ENCODE measurements at regions not wholly inside any gene's neighbourhood (a gene's known extent, or its start where the extent isn't known, plus 50 kb on each side); places are given as distances from the start of the nearest gene placed in this dataset.
"Not testable (repeated sequence)": the region's sequence is repeated elsewhere in the genome, so short reads cannot be mapped to it uniquely, and the experiment has no call there.

- POLR2A ChIA-PET = no interaction called here
- Mint-ChIP-seq H3K27me3 (no peaks in the 10 kb centered on the region), H3K27ac (no peak overlapping the region), H3K4me1 (peaks cover 2% of the 10 kb centered on the region), H3K9me3 (peaks cover 5% of the 10 kb centered on the region), H3K4me3 (no peak overlapping the region), H3K36me3 (no peaks in the 10 kb centered on the region)
- no peak for ATAC-seq (ENCODE audit: low read depth)
- no peak for DNase-seq
These were observed 1321.8 kb upstream of the PCDH9 start for GRCh38 chr13:68551701-68552522.

- POLR2A ChIA-PET = no interaction called here
- H3K4me1 Mint-ChIP-seq = peaks cover 2% of the 10 kb centered on the region
- no peak for DNase-seq
- H3K27me3 Mint-ChIP-seq = no peaks in the 10 kb centered on the region
- no peak overlapping the region for H3K27ac Mint-ChIP-seq
- H3K9me3 Mint-ChIP-seq = peaks cover 5% of the 10 kb centered on the region
- H3K4me3 Mint-ChIP-seq = no peak overlapping the region
- no peak for ATAC-seq (ENCODE audit: low read depth)
- no peaks in the 10 kb centered on the region for H3K36me3 Mint-ChIP-seq
These were observed 1320.2 kb upstream of the PCDH9 start for GRCh38 chr13:68550330-68550729.

GRCh38 chr13:68540244-68540643 is 1310.1 kb upstream of the PCDH9 start:
- DNase-seq (no peak), ATAC-seq (ENCODE audit: low read depth) (no peak)
- POLR2A ChIA-PET = no interaction called here
- Mint-ChIP-seq H3K4me3 (no peak overlapping the region), H3K4me1 (no peaks in the 10 kb centered on the region), H3K36me3 (no peaks in the 10 kb centered on the region), H3K9me3 (no peaks in the 10 kb centered on the region), H3K27ac (no peak overlapping the region), H3K27me3 (no peaks in the 10 kb centered on the region)

- DNase-seq (no peak), ATAC-seq (ENCODE audit: low read depth) (no peak)
- Mint-ChIP-seq H3K27ac (no peak overlapping the region), H3K27me3 (no peaks in the 10 kb centered on the region), H3K9me3 (peaks cover 8% of the 10 kb centered on the region), H3K36me3 (no peaks in the 10 kb centered on the region), H3K4me3 (no peak overlapping the region), H3K4me1 (no peaks in the 10 kb centered on the region)
- POLR2A ChIA-PET = no interaction called here
These were observed 1305.2 kb upstream of the PCDH9 start for GRCh38 chr13:68535329-68535728.

- H3K4me3 Mint-ChIP-seq; H3K4me1 Mint-ChIP-seq; DNase-seq; H3K36me3 Mint-ChIP-seq; ATAC-seq (ENCODE audit: low read depth); POLR2A ChIA-PET; H3K27ac Mint-ChIP-seq; H3K27me3 Mint-ChIP-seq: not testable (repeated sequence)
- H3K9me3 Mint-ChIP-seq = peaks cover 13% of the 10 kb centered on the region
These were observed 1297.0 kb upstream of the PCDH9 start for GRCh38 chr13:68527167-68527566.

GRCh38 chr13:68523838-68524424 is 1293.8 kb upstream of the PCDH9 start:
- DNase-seq (no peak), ATAC-seq (ENCODE audit: low read depth) (no peak)
- Mint-ChIP-seq H3K27ac (no peak overlapping the region), H3K4me1 (no peaks in the 10 kb centered on the region), H3K4me3 (no peak overlapping the region), H3K9me3 (peaks cover 13% of the 10 kb centered on the region), H3K36me3 (no peaks in the 10 kb centered on the region), H3K27me3 (no peaks in the 10 kb centered on the region)
- POLR2A ChIA-PET = no interaction called here

GRCh38 chr13:68522184-68522583 is 1292.0 kb upstream of the PCDH9 start:
- Mint-ChIP-seq H3K4me1 (no peaks in the 10 kb centered on the region), H3K9me3 (peaks cover 9% of the 10 kb centered on the region), H3K4me3 (no peak overlapping the region), H3K27ac (no peak overlapping the region), H3K27me3 (no peaks in the 10 kb centered on the region), H3K36me3 (no peaks in the 10 kb centered on the region)
- ATAC-seq (ENCODE audit: low read depth) (no peak), DNase-seq (no peak)
- POLR2A ChIA-PET = no interaction called here

GRCh38 chr13:68509734-68510621 is 1279.8 kb upstream of the PCDH9 start:
- H3K4me3 Mint-ChIP-seq = no peak overlapping the region
- POLR2A ChIA-PET = no interaction called here
- H3K36me3 Mint-ChIP-seq = no peaks in the 10 kb centered on the region
- H3K27ac Mint-ChIP-seq = no peak overlapping the region
- H3K9me3 Mint-ChIP-seq = peaks cover 4% of the 10 kb centered on the region
- DNase-seq (no peak), ATAC-seq (ENCODE audit: low read depth) (no peak)
- no peaks in the 10 kb centered on the region for H3K27me3 Mint-ChIP-seq
- no peaks in the 10 kb centered on the region for H3K4me1 Mint-ChIP-seq

GRCh38 chr13:68506888-68507551 is 1276.9 kb upstream of the PCDH9 start:
- Mint-ChIP-seq H3K27ac (no peak overlapping the region), H3K27me3 (no peaks in the 10 kb centered on the region), H3K36me3 (no peaks in the 10 kb centered on the region), H3K9me3 (no peaks in the 10 kb centered on the region), H3K4me3 (no peak overlapping the region), H3K4me1 (no peaks in the 10 kb centered on the region)
- POLR2A ChIA-PET = no interaction called here
- ATAC-seq (ENCODE audit: low read depth) (no peak), DNase-seq (no peak)

GRCh38 chr13:68490594-68490993 is 1260.5 kb upstream of the PCDH9 start:
- ATAC-seq (ENCODE audit: low read depth) (no peak), DNase-seq (no peak)
- POLR2A ChIA-PET = no interaction called here
- peaks cover 4% of the 10 kb centered on the region for H3K9me3 Mint-ChIP-seq
- no peak overlapping the region for H3K27ac Mint-ChIP-seq
- H3K27me3 Mint-ChIP-seq = no peaks in the 10 kb centered on the region
- H3K4me1 Mint-ChIP-seq = no peaks in the 10 kb centered on the region
- H3K36me3 Mint-ChIP-seq = no peaks in the 10 kb centered on the region
- H3K4me3 Mint-ChIP-seq = no peak overlapping the region

GRCh38 chr13:68481130-68481529 is 1251.0 kb upstream of the PCDH9 start:
- POLR2A ChIA-PET = no interaction called here
- H3K9me3 Mint-ChIP-seq = no peaks in the 10 kb centered on the region
- ATAC-seq (ENCODE audit: low read depth) (no peak), DNase-seq (no peak)
- H3K36me3 Mint-ChIP-seq = no peaks in the 10 kb centered on the region
- H3K27ac Mint-ChIP-seq = no peak overlapping the region
- no peak overlapping the region for H3K4me3 Mint-ChIP-seq
- no peaks in the 10 kb centered on the region for H3K27me3 Mint-ChIP-seq
- no peaks in the 10 kb centered on the region for H3K4me1 Mint-ChIP-seq

GRCh38 chr13:68473834-68474326 is 1243.7 kb upstream of the PCDH9 start:
- no peaks in the 10 kb centered on the region for H3K4me1 Mint-ChIP-seq
- DNase-seq (no peak), ATAC-seq (ENCODE audit: low read depth) (no peak)
- H3K9me3 Mint-ChIP-seq = no peaks in the 10 kb centered on the region
- H3K36me3 Mint-ChIP-seq = no peaks in the 10 kb centered on the region
- no peaks in the 10 kb centered on the region for H3K27me3 Mint-ChIP-seq
- H3K4me3 Mint-ChIP-seq = no peak overlapping the region
- H3K27ac Mint-ChIP-seq = no peak overlapping the region
- POLR2A ChIA-PET = no interaction called here

GRCh38 chr13:68467160-68467559 is 1237.0 kb upstream of the PCDH9 start:
- ATAC-seq (ENCODE audit: low read depth) (no peak), DNase-seq (no peak)
- Mint-ChIP-seq H3K27ac (no peak overlapping the region), H3K4me1 (no peaks in the 10 kb centered on the region), H3K36me3 (no peaks in the 10 kb centered on the region), H3K27me3 (no peaks in the 10 kb centered on the region), H3K4me3 (no peak overlapping the region), H3K9me3 (peaks cover 6% of the 10 kb centered on the region)
- POLR2A ChIA-PET = no interaction called here
